HG03565 (cell line): ENCODE measurements at regions not wholly inside any gene's neighbourhood (a gene's known extent, or its start where the extent isn't known, plus 50 kb on each side); places are given as distances from the start of the nearest gene placed in this dataset.

Experiments
- ATAC-seq: cut with Tn5 transposase; IDR thresholded peaks from one replicate; pipeline ENCODE4 v1.9.1; 2021; ENCODE audit warnings: mild to moderate bottlenecking, moderate library complexity; ENCODE audit not compliant: unreplicated experiment

GRCh38 chr2:64767670-64768468 is 114.2 kb upstream of the SERTAD2 start:
- peak; percentile 71 for ATAC-seq

- ATAC-seq = no peak
Observed at GRCh38 chr2:64768491-64769005, 114.8 kb upstream of the SERTAD2 start.

- ATAC-seq = no peak
Observed at GRCh38 chr2:64769392-64770044, 115.8 kb upstream of the SERTAD2 start.

GRCh38 chr2:64770137-64770780 is 116.5 kb upstream of the SERTAD2 start:
- ATAC-seq = no peak

GRCh38 chr2:64770781-64771334 is 117.1 kb upstream of the SERTAD2 start:
- ATAC-seq = no peak

GRCh38 chr2:64771737-64772136 is 118.0 kb upstream of the SERTAD2 start:
- no peak for ATAC-seq

- ATAC-seq = no peak
Observed at GRCh38 chr2:64773461-64774118, 119.9 kb upstream of the SERTAD2 start.

- ATAC-seq = no peak
Observed at GRCh38 chr2:64777841-64778240, 124.1 kb upstream of the SERTAD2 start.

GRCh38 chr2:64779117-64779690 is 125.5 kb upstream of the SERTAD2 start:
- ATAC-seq = no peak

- no peak for ATAC-seq
Observed at GRCh38 chr2:64780041-64780440, 126.3 kb upstream of the SERTAD2 start.

- no peak for ATAC-seq
Observed at GRCh38 chr2:64781711-64782390, 128.1 kb upstream of the SERTAD2 start.

- ATAC-seq = no peak
Observed at GRCh38 chr2:64784168-64785061, 130.7 kb upstream of the SERTAD2 start.

- ATAC-seq = no peak
Observed at GRCh38 chr2:64785245-64785644, 131.5 kb upstream of the SERTAD2 start.

- no peak for ATAC-seq
Observed at GRCh38 chr2:64786343-64787018, 132.8 kb upstream of the SERTAD2 start.

GRCh38 chr2:64787019-64787365 is 133.3 kb upstream of the SERTAD2 start:
- no peak for ATAC-seq

GRCh38 chr2:64787698-64788097 is 134.0 kb upstream of the SERTAD2 start:
- ATAC-seq = no peak

GRCh38 chr2:64789466-64790320 is 136.0 kb upstream of the SERTAD2 start:
- ATAC-seq = no peak

- no peak for ATAC-seq
Observed at GRCh38 chr2:64792300-64792699, 138.6 kb upstream of the SERTAD2 start.
